Fibroblast of lung (primary cell): ENCODE measurements at regions not wholly inside any gene's neighbourhood (a gene's known extent, or its start where the extent isn't known, plus 50 kb on each side); places are given as distances from the start of the nearest gene placed in this dataset.

Experiments used
- DNase-seq, 2 donors: peaks; one replicate each; pipeline versions ENCODE4 v3.0.0 to v3.0.0-alpha.2; 2010; ENCODE audit warnings: low read depth in 2 of 2
- H2AFZ ChIP-seq: 2 replicates; pipeline ENCODE4 v1.5.1; 2012; ENCODE audit warnings: low read length, control low read depth, inconsistent platforms
- H3K27ac ChIP-seq: 2 replicates; pipeline ENCODE4 v1.5.1; 2011; ENCODE audit warnings: low read length, control low read depth; ENCODE audit not compliant: insufficient read depth
- H3K27me3 ChIP-seq: 2 replicates; pipeline ENCODE4 v1.5.1; 2011; ENCODE audit warnings: mild to moderate bottlenecking, low read length; ENCODE audit not compliant: control insufficient read depth, insufficient read depth
- H3K36me3 ChIP-seq: 2 replicates; pipeline ENCODE4 v1.5.1; 2011; ENCODE audit warnings: low read length; ENCODE audit not compliant: control insufficient read depth, insufficient read depth
- H3K4me1 ChIP-seq: 2 replicates; pipeline ENCODE4 v1.5.1; 2011; ENCODE audit warnings: low read length; ENCODE audit not compliant: control insufficient read depth, insufficient read depth; ENCODE audit errors: extremely low read depth
- H3K4me2 ChIP-seq: 2 replicates; pipeline ENCODE4 v1.5.1; 2011; ENCODE audit warnings: low read length, control low read depth; ENCODE audit not compliant: insufficient read depth; ENCODE audit errors: extremely low read depth
- H3K4me3 ChIP-seq, 4 experiments: fragments of 200-600 bp in 1 of 4; sonication (generic) in 1 of 4; replicated peaks in 1 of 4; 2 replicates each; pipeline ENCODE4 v1.5.1; 2011 to 2016; ENCODE audit warnings: low read length in 4 of 4, low read depth in 3 of 4, mild to moderate bottlenecking in 3 of 4, control low read depth in 2 of 4, inconsistent platforms in 1 of 4, mixed read lengths in 1 of 4; ENCODE audit not compliant: insufficient read depth in 1 of 4; ENCODE audit errors: control extremely low read depth in 1 of 4
- H3K79me2 ChIP-seq: 2 replicates; pipeline ENCODE4 v1.5.1; 2012; ENCODE audit warnings: mild to moderate bottlenecking, low read length, inconsistent platforms; ENCODE audit not compliant: control insufficient read depth, insufficient read depth
- H3K9ac ChIP-seq: 2 replicates; pipeline ENCODE4 v1.5.1; 2011; ENCODE audit warnings: mild to moderate bottlenecking, low read length, control low read depth; ENCODE audit not compliant: insufficient read depth
- H3K9me3 ChIP-seq: 2 replicates; pipeline ENCODE4 v1.5.1; 2012; ENCODE audit warnings: low read depth, low read length; ENCODE audit not compliant: control insufficient read depth, insufficient read depth
- H4K20me1 ChIP-seq: 2 replicates; pipeline ENCODE4 v1.5.1; 2011; ENCODE audit warnings: low read length; ENCODE audit not compliant: control insufficient read depth, insufficient read depth; ENCODE audit errors: extremely low read depth
- EZH2 ChIP-seq: IDR thresholded peaks from 2 replicates; pipeline ENCODE4 v1.5.1; 2012; ENCODE audit warnings: low read length, control low read depth, mild to moderate bottlenecking; ENCODE audit errors: missing control alignments
- TF ChIP-seq, protein P1 (sequence below), 2 donors: IDR thresholded peaks in 1 of 2; conservative IDR thresholded peaks in 1 of 2; 1 replicate in 1 of 2; 2 replicates in 1 of 2; pipeline ENCODE4 v1.5.1; 2011 to 2012; ENCODE audit warnings: low read length in 2 of 2, control low read depth in 1 of 2, inconsistent platforms in 1 of 2, low read depth in 1 of 2, mild to moderate bottlenecking in 1 of 2

DNA sequence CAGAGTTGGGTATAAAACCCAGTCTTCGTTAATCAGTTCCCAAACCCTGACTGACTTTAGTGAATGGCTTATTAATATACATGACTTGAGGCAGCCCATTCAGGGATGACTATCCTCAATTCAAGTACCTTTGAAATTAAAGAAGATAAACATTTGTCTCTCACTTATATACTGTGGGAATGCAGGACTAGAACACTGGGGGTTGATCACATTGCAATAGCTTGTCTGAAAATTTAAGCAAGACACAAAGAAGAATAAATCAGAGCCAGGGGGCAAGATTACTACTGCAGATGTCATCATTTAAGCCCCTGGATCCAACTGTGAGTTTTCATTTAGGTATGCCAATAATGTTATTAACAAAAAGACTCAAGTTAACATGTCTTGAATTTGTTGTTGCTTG is 647.7 kb downstream of the ZPLD1 start:
- Histone ChIP-seq H3K27ac (no peak overlapping the region), H3K9ac (no peak overlapping the region), H3K4me1 (no peaks in the 10 kb centered on the region), H3K27me3 (no peaks in the 10 kb centered on the region), H4K20me1 (no peaks in the 10 kb centered on the region), H3K4me3 (no peak overlapping the region), H3K9me3 (no peaks in the 10 kb centered on the region), H3K36me3 (no peaks in the 10 kb centered on the region), H3K4me2 (no peak overlapping the region), H2AFZ (no peak overlapping the region), H3K79me2 (no peaks in the 10 kb centered on the region)
- TF ChIP-seq, protein P1, sequence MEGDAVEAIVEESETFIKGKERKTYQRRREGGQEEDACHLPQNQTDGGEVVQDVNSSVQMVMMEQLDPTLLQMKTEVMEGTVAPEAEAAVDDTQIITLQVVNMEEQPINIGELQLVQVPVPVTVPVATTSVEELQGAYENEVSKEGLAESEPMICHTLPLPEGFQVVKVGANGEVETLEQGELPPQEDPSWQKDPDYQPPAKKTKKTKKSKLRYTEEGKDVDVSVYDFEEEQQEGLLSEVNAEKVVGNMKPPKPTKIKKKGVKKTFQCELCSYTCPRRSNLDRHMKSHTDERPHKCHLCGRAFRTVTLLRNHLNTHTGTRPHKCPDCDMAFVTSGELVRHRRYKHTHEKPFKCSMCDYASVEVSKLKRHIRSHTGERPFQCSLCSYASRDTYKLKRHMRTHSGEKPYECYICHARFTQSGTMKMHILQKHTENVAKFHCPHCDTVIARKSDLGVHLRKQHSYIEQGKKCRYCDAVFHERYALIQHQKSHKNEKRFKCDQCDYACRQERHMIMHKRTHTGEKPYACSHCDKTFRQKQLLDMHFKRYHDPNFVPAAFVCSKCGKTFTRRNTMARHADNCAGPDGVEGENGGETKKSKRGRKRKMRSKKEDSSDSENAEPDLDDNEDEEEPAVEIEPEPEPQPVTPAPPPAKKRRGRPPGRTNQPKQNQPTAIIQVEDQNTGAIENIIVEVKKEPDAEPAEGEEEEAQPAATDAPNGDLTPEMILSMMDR (conservative IDR thresholded peaks at IDR 0.05 in 1 of 2, IDR thresholded peaks at IDR 0.05 in 1 of 2; ENCODE audit: low read depth in 1 of 2, low read length in 2 of 2), result no peak
- TF ChIP-seq EZH2, result no peak
- DNase-seq, result peak in 1 of 2 donors; percentile 6

DNA sequence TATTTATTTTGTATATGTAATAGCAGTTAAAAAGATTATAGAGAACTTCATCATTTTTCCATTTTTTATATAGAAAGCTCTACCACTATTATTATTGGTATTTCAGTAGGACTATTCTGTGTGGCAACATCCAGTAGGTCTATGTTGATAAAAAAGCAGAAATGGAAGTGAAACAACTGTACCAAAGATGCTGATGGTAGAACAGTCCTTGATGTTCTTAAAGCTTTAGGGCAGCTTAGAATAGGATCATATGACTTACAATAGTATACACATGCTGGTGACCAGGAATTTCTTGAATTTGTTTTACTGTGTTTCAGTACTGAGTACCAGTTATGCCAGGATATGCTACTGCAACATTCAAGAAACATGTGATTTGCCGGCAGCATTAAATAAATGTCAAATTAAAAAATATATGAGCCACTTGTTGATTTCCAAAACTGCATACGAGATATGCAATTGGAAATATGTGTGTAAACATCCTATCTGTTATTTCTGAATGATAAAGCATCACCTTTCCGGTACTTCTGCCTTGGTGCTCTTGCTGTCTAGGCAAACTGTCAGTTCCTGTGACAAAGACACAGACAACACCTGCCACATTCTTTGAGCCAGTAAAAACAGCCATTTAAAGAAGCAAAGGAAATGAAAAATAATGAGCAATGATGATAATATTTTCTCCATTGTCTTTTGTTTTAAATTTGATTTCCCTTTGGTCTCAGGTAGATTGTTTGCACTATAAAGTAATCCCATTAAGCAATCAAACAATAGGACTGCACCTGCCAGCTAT is 649.2 kb downstream of the ZPLD1 start:
- Histone ChIP-seq H3K9ac (no peak overlapping the region), H4K20me1 (no peaks in the 10 kb centered on the region), H3K36me3 (no peaks in the 10 kb centered on the region), H2AFZ (no peak overlapping the region), H3K4me1 (no peaks in the 10 kb centered on the region), H3K4me2 (no peak overlapping the region), H3K79me2 (no peaks in the 10 kb centered on the region), H3K4me3 (no peak overlapping the region), H3K27ac (no peak overlapping the region), H3K9me3 (no peaks in the 10 kb centered on the region), H3K27me3 (no peaks in the 10 kb centered on the region)
- TF ChIP-seq, protein P1 (conservative IDR thresholded peaks at IDR 0.05 in 1 of 2, IDR thresholded peaks at IDR 0.05 in 1 of 2; ENCODE audit: low read depth in 1 of 2, low read length in 2 of 2), result no peak
- no peak for TF ChIP-seq EZH2
- no peak for DNase-seq

DNA sequence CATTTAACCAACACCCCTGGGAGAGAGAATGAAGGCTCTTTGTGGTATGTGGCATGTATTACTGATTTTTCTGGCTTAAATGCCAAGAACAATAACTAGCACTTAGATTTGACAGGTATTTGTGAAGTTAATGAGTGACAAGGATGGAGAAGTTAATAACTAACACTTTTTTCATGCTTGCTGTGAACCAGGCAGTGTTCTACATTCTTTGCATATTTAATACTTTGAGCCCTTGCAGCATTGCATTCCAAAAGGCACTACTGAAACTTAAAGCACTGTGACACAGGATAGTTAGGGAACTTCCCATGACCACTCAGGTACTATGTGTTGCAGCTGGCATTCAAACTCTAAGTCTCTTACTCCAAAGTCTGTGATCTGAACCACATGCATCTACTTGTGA is 650.6 kb downstream of the ZPLD1 start:
- Histone ChIP-seq H3K4me3 (no peak overlapping the region), H4K20me1 (no peaks in the 10 kb centered on the region), H3K9ac (no peak overlapping the region), H3K27me3 (no peaks in the 10 kb centered on the region), H3K79me2 (no peaks in the 10 kb centered on the region), H3K27ac (no peak overlapping the region), H2AFZ (no peak overlapping the region), H3K4me1 (no peaks in the 10 kb centered on the region), H3K4me2 (no peak overlapping the region), H3K9me3 (no peaks in the 10 kb centered on the region), H3K36me3 (no peaks in the 10 kb centered on the region)
- DNase-seq, result peak in 1 of 2 donors; percentile 46
- no peak for TF ChIP-seq EZH2
- TF ChIP-seq, protein P1 (conservative IDR thresholded peaks at IDR 0.05 in 1 of 2, IDR thresholded peaks at IDR 0.05 in 1 of 2; ENCODE audit: low read depth in 1 of 2, low read length in 2 of 2), result no peak
